Trophoblast cell (in vitro differentiated cells and primary cell): ENCODE measurements at regions not wholly inside any gene's neighbourhood (a gene's known extent, or its start where the extent isn't known, plus 50 kb on each side); places are given as distances from the start of the nearest gene placed in this dataset.

ENCODE experiments used
- DNase-seq, 2 donors: peaks; one replicate each; pipeline ENCODE4 v3.0.0-alpha.2; 2016
- H2AFZ ChIP-seq: 2 replicates; pipeline ENCODE4 v1.6.1; 2013; ENCODE audit warnings: low read length, moderate library complexity, mild to moderate bottlenecking; ENCODE audit not compliant: insufficient read depth, poor library complexity
- H2AK5ac ChIP-seq: 2 replicates; pipeline ENCODE4 v1.6.1; 2013; ENCODE audit warnings: mild to moderate bottlenecking, low read length
- H2BK120ac ChIP-seq: 2 replicates; pipeline ENCODE4 v1.6.1; 2013; ENCODE audit warnings: low read length, mild to moderate bottlenecking, moderate library complexity; ENCODE audit not compliant: insufficient read depth, poor library complexity
- H2BK12ac ChIP-seq: 2 replicates; pipeline ENCODE4 v1.6.1; 2013; ENCODE audit warnings: mild to moderate bottlenecking, low read length, moderate library complexity
- H2BK5ac ChIP-seq: 2 replicates; pipeline ENCODE4 v1.6.1; 2013; ENCODE audit warnings: low read length, low read depth, moderate library complexity, mild to moderate bottlenecking; ENCODE audit not compliant: poor library complexity
- H3K14ac ChIP-seq: 2 replicates; pipeline ENCODE4 v1.6.1; 2013; ENCODE audit warnings: mild to moderate bottlenecking, low read length
- H3K18ac ChIP-seq: 2 replicates; pipeline ENCODE4 v1.6.1; 2013; ENCODE audit warnings: mild to moderate bottlenecking, low read length
- H3K23ac ChIP-seq: 2 replicates; pipeline ENCODE4 v1.6.1; 2013; ENCODE audit warnings: low read length
- H3K27ac ChIP-seq: 2 replicates; pipeline ENCODE4 v1.5.1; 2013; ENCODE audit warnings: low read depth, mild to moderate bottlenecking, inconsistent platforms, low read length, moderate library complexity
- H3K27me3 ChIP-seq: 2 replicates; pipeline ENCODE4 v1.6.1; 2013; ENCODE audit warnings: inconsistent platforms, mild to moderate bottlenecking, low read length, moderate library complexity; ENCODE audit not compliant: insufficient read depth
- H3K36me3 ChIP-seq, 2 experiments: 1 replicate in 1 of 2; 2 replicates in 1 of 2; pipeline ENCODE4 v1.6.1; 2013; ENCODE audit warnings: low read length in 2 of 2, mild to moderate bottlenecking in 2 of 2, moderate library complexity in 1 of 2; ENCODE audit not compliant: insufficient read depth in 2 of 2, control insufficient read depth in 1 of 2
- H3K4ac ChIP-seq: 2 replicates; pipeline ENCODE4 v1.6.1; 2013; ENCODE audit warnings: low read depth, mild to moderate bottlenecking, low read length, moderate library complexity
- H3K4me1 ChIP-seq, 2 experiments: 1 replicate in 1 of 2; 2 replicates in 1 of 2; pipeline ENCODE4 v1.6.1; 2013; ENCODE audit warnings: low read length in 2 of 2, mild to moderate bottlenecking in 2 of 2, moderate library complexity in 1 of 2; ENCODE audit not compliant: insufficient read depth in 2 of 2, control insufficient read depth in 1 of 2
- H3K4me2 ChIP-seq: 2 replicates; pipeline ENCODE4 v1.6.1; 2013; ENCODE audit warnings: inconsistent platforms, mild to moderate bottlenecking, low read length, moderate library complexity
- H3K4me3 ChIP-seq: 2 replicates; pipeline ENCODE4 v1.5.1; 2013; ENCODE audit warnings: mild to moderate bottlenecking, low read depth, low read length, inconsistent platforms
- H3K79me1 ChIP-seq: one replicate; pipeline ENCODE4 v1.6.1; 2013; ENCODE audit warnings: low read length
- H3K79me2 ChIP-seq: 2 replicates; pipeline ENCODE4 v1.6.1; 2013; ENCODE audit warnings: low read length, mild to moderate bottlenecking; ENCODE audit not compliant: control insufficient read depth, insufficient read depth, poor library complexity
- H3K9ac ChIP-seq: 2 replicates; pipeline ENCODE4 v1.6.1; 2013; ENCODE audit warnings: mild to moderate bottlenecking, low read length
- H3K9me3 ChIP-seq: 2 replicates; pipeline ENCODE4 v1.6.1; 2013; ENCODE audit warnings: low read depth, mild to moderate bottlenecking, control low read depth, inconsistent platforms, low read length; ENCODE audit not compliant: insufficient read depth
- H4K12ac ChIP-seq: 2 replicates; pipeline ENCODE4 v1.6.1; 2013; ENCODE audit warnings: low read depth, mild to moderate bottlenecking, low read length, moderate library complexity
- H4K8ac ChIP-seq: 2 replicates; pipeline ENCODE4 v1.6.1; 2013; ENCODE audit warnings: low read depth, mild to moderate bottlenecking, low read length, moderate library complexity
- H4K91ac ChIP-seq: one replicate; pipeline ENCODE4 v1.6.1; 2013; ENCODE audit warnings: low read depth, mild to moderate bottlenecking, low read length, moderate library complexity
- WGBS: extraction: QIAGEN DNeasy Blood & Tissue Kit; methylation state at CpG from one replicate; pipeline ENCODE4 v1.1.7; 2013; ENCODE audit warnings: missing lambda C conversion rate; ENCODE audit not compliant: insufficient read length, insufficient coverage; ENCODE audit errors: extremely low coverage; 5-methylcytosine and 5-hydroxymethylcytosine counted together

GRCh38 chr2:34340307-34340706, 741.2 kb upstream of the FAM98A start:
- Histone ChIP-seq H2BK120ac (no peak overlapping the region), H2AFZ (no peak overlapping the region), H3K4ac (no peak overlapping the region), H3K36me3 (no peaks in the 10 kb centered on the region), H4K8ac (no peak overlapping the region), H3K4me2 (no peak overlapping the region), H3K23ac (no peak overlapping the region), H3K27me3 (no peaks in the 10 kb centered on the region), H3K18ac (no peak overlapping the region), H3K9me3 (no peaks in the 10 kb centered on the region), H3K79me1 (no peaks in the 10 kb centered on the region), H2BK12ac (no peak overlapping the region), H3K9ac (no peak overlapping the region), H3K27ac (no peak overlapping the region), H4K12ac (no peak overlapping the region), H2AK5ac (no peak overlapping the region), H3K14ac (no peak overlapping the region), H3K79me2 (no peaks in the 10 kb centered on the region), H3K4me3 (no peak overlapping the region), H2BK5ac (no peak overlapping the region), H4K91ac (no peak overlapping the region), H3K4me1 (no peaks in the 10 kb centered on the region)
- no peak for DNase-seq
- no CpG with 5 or more reads among the region's 1 CpG for WGBS

DNA sequence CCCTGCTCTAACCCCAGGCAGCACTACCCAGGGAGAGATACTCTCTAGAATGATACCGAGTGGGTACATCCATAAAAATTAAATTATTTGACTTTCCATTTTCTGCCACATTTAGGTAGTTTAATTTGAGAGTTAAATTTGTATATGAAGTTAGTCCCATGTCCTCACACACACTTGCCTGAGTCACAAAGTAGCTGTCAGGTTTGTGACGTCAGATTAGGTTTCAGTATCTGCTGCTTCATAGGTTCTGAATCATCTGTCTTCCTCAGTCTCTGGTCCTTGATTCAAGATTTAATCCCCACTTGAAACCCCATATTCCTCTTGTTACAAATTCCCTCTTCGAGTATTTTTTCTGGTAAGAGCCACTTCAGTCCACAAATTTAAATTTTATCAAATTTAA, 738.6 kb upstream of the FAM98A start:
- H2BK5ac ChIP-seq = no peak overlapping the region
- no peaks in the 10 kb centered on the region for H3K79me2 ChIP-seq
- no peak overlapping the region for H2AFZ ChIP-seq
- H3K9me3 ChIP-seq = no peaks in the 10 kb centered on the region
- H2AK5ac ChIP-seq = no peak overlapping the region
- H3K23ac ChIP-seq = no peak overlapping the region
- H3K36me3 ChIP-seq = no peaks in the 10 kb centered on the region
- no peak overlapping the region for H3K27ac ChIP-seq
- H3K27me3 ChIP-seq = no peaks in the 10 kb centered on the region
- H2BK12ac ChIP-seq = no peak overlapping the region
- no peak overlapping the region for H3K4ac ChIP-seq
- H3K9ac ChIP-seq = no peak overlapping the region
- H3K14ac ChIP-seq = no peak overlapping the region
- no peak overlapping the region for H3K4me3 ChIP-seq
- no peak for DNase-seq
- H3K4me1 ChIP-seq = no peaks in the 10 kb centered on the region
- no peak overlapping the region for H3K4me2 ChIP-seq
- no peaks in the 10 kb centered on the region for H3K79me1 ChIP-seq
- H2BK120ac ChIP-seq = no peak overlapping the region
- H4K8ac ChIP-seq = no peak overlapping the region
- H4K91ac ChIP-seq = no peak overlapping the region
- no peak overlapping the region for H4K12ac ChIP-seq
- no CpG with 5 or more reads among the region's 3 CpGs for WGBS
- no peak overlapping the region for H3K18ac ChIP-seq

GRCh38 chr2:34332813-34333212, 733.7 kb upstream of the FAM98A start:
- Histone ChIP-seq H4K91ac (no peak overlapping the region), H3K9ac (no peak overlapping the region), H3K36me3 (no peaks in the 10 kb centered on the region), H3K4me1 (no peaks in the 10 kb centered on the region), H3K4me2 (no peak overlapping the region), H3K23ac (no peak overlapping the region), H2AFZ (no peak overlapping the region), H2BK5ac (no peak overlapping the region), H4K8ac (no peak overlapping the region), H2BK12ac (no peak overlapping the region), H3K79me2 (no peaks in the 10 kb centered on the region), H3K27me3 (no peaks in the 10 kb centered on the region), H3K4ac (no peak overlapping the region), H2BK120ac (no peak overlapping the region), H4K12ac (no peak overlapping the region), H3K18ac (no peak overlapping the region), H2AK5ac (no peak overlapping the region), H3K79me1 (no peaks in the 10 kb centered on the region), H3K9me3 (peaks cover 2% of the 10 kb centered on the region), H3K27ac (no peak overlapping the region), H3K14ac (no peak overlapping the region), H3K4me3 (no peak overlapping the region)
- no CpG with 5 or more reads among the region's 2 CpGs for whole genome bisulfite sequencing
- DNase-seq = no peak

DNA sequence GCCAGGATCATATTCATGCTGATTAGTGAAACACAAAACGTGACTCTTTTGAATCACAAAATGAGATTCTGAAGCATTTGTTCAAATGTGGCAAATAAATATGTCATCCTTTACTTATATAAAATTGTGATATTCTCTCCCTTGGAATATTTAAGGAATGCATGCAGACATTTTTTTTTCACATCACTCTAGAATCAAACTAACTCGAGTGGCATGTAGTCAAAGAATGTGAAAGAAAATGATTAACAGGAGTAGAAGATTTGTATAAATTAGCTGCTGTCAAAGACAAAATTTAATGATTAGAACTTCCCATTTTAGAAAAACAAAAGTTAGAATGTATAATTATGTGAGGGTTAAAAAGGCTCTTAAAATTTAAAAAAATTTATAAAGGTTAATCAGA, 721.0 kb upstream of the FAM98A start:
- H3K36me3 ChIP-seq = no peaks in the 10 kb centered on the region
- no peak overlapping the region for H3K23ac ChIP-seq
- WGBS = no CpG with 5 or more reads among the region's 2 CpGs

More for the DNA sequence above, 721.0 kb upstream of the FAM98A start:
- H3K4ac ChIP-seq = no peak overlapping the region
- H3K18ac ChIP-seq = no peak overlapping the region
- no peak overlapping the region for H2BK12ac ChIP-seq
- no peak overlapping the region for H2AFZ ChIP-seq
- H2BK5ac ChIP-seq = no peak overlapping the region
- no peaks in the 10 kb centered on the region for H3K4me1 ChIP-seq
- no peaks in the 10 kb centered on the region for H3K79me1 ChIP-seq
- H4K12ac ChIP-seq = no peak overlapping the region
- H2AK5ac ChIP-seq = no peak overlapping the region
- no peaks in the 10 kb centered on the region for H3K9me3 ChIP-seq
- no peak overlapping the region for H3K9ac ChIP-seq
- no peak for DNase-seq
- no peak overlapping the region for H3K4me3 ChIP-seq
- H3K27ac ChIP-seq = no peak overlapping the region
- no peaks in the 10 kb centered on the region for H3K79me2 ChIP-seq
- no peak overlapping the region for H4K8ac ChIP-seq
- no peak overlapping the region for H3K4me2 ChIP-seq
- H3K27me3 ChIP-seq = no peaks in the 10 kb centered on the region
- no peak overlapping the region for H2BK120ac ChIP-seq
- no peak overlapping the region for H4K91ac ChIP-seq
- no peak overlapping the region for H3K14ac ChIP-seq
